ENCODE measurements at regions not wholly inside any gene's neighbourhood (a gene's known extent, or its start where the extent isn't known, plus 50 kb on each side); places are given as distances from the start of the nearest gene placed in this dataset.
"Not testable (repeated sequence)": the region's sequence is repeated elsewhere in the genome, so short reads cannot be mapped to it uniquely, and the experiment has no call there.

DNA sequence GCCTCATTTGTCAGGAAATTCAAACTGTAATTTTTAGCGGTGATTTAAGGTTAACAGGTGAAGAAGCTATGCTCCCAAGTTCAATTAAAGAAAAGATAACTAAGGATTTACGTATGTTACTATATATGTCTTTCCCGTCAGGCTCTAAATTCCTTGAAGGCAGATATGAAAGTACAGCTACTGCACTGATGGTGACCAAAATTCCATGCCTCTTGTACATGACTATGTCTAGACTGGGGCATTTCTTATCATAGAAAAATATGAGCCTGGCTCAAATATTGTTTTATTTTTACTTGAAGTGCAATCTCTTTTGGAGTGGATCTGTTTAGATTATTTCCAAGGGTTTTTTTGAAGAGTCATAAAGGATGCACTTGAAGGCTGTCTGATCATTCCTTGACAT, 647.1 kb upstream of the KCNMB2 start:
- DNase-seq: no peak

DNA sequence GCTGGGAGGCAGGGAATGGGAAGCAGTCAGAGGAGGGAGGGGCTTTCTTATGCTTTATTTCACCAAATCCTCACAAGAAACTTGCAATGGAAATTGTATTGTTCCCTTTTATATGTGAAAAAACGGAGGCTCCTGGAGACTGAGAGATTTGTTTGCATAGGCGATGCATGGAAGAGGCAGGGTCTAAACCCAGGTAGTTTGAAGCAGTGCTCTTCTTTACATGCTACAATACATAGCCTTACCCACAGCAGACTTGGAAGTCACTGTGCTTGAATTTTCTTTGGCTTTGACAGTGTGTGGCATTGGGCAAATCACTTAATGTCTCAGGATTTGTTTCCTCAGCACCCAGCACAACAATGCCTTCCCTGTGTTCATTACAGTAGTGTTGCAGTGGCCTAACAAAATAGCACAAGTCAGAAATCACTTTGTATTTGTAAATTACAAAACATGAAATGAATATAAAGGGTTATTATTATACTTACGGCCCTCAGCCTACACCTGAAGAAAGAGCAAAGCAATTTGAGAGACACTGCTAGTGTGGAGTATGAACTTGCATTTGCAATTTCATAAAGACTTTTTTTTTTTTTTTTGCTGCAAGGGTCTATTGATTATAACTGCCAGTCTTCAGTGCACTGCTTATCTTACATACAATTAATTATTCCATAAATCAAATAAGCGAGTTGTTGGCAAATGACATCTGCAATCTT, 646.4 kb upstream of the KCNMB2 start:
- DNase-seq: no peak

DNA sequence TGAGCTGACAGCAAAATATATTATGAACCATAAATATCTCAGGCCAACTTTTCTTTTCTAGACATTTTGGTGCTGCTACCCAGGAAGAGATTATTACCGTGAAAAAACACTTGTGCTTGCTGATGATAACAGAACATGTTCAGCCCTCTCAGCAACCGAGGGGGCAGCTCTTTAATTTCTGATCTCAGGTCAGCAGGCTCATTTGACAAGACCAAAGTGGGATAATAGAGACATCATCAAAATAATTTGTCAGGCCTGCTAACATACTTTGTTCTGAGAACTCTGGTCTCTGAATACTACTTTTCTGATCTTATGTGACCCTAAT, 645.9 kb upstream of the KCNMB2 start:
- no peak for DNase-seq

DNA sequence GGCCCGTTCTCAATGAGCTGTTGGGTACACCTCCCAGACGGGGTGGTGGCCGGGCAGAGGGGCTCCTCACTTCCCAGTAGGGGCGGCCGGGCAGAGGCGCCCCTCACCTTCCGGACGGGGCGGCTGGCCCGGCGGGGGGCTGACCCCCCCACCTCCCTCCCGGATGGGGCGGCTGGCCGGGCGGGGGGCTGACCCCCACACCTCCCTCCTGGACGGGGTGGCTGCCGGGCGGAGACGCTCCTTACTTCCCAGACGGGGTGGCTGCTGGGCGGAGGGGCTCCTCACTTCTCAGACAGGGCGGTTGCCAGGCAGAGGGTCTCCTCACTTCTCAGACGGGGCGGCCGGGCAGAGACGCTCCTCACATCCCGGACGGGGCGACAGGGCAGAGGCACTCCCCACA, 644.7 kb upstream of the KCNMB2 start:
- DNase-seq: not testable (repeated sequence)

DNA sequence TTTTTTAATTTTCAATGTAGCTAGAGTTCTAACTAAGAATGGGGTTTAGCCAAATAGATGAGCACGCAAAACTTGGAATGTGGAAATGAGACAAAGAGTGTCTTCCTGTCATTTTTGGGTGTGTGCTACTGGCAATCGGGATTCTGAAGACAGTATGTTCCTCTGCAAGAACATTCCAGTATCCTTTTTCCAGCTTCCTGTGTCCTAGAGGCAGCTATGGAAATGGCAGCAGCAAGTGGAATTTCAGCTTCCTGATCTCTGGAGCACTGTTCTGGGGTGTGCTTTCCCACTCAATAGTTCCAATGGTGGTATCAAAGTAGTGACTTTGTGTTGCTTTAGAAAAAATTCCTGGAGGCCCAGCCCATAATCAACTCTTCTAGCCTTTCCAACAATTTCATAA, 642.9 kb upstream of the KCNMB2 start:
- DNase-seq: no peak

DNA sequence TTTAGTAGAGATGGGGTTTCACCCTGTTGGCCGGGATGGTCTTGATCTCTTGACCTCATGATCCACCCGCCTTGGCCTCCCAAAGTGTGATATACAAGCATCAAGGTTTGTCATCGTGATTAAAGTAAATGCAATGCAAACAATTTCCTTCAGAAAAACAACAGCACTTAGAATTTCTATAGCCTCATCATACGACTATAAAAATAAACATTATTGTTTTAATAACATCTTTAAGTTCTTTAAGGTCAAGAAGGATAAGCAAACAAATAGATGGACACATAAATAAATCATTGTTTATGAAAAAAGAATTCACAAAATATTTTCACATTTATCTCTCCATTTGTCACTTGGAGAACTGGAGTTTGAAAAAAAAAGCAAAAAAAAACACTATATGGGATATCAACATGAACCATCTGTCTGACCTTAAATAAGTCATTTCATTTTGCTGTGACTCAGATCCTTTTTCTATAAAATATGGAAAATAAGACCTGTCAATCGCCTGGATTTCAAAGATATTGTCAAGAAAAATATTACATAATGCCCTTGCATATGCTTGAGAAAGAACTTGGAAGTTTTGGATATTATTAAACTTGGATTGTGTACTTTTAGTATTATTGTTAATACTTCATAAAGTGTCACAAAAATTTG, 642.0 kb upstream of the KCNMB2 start:
- no peak for DNase-seq

DNA sequence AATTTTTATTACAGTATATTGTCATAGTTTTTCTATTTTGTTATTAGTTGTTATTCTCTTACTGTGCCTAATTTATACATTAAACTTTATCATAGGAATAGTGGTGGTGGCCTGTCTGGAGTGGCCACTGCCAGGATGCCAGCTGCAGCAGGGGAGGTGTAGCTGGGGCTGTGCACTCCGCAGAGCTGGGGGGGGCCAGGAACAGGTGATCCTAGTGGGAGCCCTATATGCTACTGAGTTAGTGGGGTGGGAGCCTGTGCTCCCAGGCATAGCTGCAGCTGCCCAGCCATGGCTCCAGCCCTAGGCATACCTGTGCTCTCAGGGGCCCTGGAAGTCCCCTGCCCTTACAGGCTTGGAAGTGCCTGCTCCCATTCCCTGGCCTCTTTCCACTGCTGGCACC, 638.1 kb upstream of the KCNMB2 start:
- DNase-seq: no peak

DNA sequence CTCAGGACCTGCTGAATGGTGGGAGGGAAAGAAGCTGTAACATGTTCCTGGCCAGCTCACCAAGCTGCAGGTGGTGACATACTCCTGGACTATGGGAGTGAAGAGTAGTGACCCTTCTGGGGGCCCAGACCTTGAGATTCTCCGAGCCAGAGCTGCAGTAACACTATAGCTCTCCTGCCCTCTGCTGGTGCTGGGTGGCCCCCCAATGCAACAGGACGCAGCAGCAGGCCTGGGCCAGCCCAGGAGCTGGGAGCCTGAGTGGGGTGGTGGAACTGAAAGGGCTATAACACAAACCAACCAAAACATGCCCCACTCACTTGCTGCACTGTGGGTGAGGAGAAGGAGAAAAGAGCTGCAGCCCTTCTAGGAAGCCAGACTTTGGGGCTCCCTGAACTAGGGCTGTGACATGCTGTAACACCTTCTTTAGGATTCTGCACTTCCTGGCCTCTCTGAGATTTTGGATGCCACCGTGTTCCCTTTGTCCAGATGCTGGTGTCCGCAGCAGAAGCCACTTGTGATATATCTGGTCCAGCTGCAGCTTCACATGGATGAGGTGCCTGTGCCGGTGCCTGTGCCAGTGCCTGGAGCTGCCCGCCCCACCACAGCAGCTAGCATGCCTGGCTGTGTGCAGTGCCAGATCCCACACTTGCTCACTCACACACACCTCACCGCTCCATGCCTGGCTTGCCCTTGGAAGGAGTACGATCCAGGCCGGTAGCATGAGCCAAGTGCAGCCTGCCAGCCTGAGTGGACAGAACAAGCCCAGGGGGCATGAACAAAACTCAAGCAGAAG, 636.8 kb upstream of the KCNMB2 start:
- DNase-seq: no peak

DNA sequence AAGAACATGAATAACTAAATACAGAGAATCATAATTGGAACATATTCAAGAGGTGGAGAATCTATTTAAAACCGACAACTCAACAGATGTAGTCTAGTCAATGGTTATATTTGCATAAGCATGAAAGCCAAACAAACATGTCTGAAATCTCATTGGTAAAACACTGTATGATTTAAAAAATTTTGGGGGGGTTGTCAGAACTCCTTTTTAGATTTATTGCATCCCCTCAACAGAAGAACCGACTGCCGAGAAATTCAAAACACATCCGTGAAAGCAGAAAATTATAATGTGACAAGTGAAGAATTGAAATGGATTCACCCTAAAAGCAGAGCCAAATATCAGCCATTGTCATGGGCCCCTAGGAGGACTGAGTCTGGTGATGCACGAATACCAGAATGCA, 633.4 kb upstream of the KCNMB2 start:
- DNase-seq: no peak

DNA sequence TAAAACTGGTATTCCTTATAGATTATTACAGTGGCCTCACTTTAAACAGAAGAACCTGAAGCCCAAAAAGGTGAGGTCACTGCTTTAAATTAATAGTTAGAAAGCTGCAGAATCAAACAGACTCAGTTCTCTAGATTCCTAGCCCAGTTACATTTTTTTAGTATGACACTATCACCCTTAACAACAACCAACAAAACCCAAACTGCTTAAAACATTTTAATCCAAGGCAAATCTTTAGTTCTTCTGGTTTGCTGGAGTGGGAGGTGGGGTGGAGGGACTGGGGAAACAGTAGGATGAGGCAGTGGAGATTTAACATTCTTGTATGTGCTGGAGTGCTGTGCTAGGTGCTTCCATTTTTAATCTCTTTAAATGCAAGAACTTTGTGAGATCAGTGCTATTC, 631.6 kb upstream of the KCNMB2 start:
- DNase-seq: no peak

DNA sequence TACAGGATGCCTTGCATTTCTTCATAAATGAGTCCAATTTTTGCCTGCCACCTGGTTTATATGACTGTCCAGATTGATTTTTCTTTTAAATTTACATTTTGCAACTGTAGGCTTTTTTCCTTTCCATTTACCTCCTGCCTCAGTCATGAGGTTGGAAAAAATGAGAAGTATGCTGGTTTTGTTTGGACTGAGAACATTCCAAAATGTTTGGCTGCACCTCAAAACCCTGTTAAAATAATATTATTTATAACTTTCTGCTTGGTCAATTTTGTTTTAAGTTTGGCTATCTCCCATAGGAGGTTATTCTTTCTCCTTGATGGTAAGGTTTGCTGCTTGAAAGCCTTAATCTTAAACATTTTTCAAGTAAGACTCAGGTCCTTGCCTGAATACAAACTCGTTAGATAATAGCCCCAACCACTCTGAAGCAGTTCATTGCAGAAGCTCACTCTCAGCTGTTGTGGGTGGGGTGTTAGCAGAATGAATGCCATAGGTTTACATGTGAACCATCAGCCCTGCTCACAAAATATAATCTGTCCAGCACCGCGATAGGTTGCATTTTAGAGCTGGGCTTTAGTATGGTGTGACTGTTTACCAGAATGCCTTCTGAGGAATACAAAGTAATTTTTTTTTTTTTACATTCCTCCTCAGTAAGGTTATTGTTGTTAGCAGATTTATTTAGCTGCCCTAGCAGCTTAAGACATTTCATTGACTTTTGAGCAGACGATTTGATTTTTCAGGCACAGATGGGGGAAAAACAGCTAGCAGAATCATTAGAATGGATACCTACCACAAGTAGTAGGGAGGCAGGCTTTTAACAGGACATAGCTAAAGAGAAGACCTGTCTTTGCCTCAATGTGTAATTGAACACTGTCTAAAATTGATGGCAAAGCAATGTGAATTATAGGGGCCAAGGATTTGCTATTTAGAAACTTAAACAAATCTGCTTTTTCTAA, 630.8 kb upstream of the KCNMB2 start:
- no peak for DNase-seq

DNA sequence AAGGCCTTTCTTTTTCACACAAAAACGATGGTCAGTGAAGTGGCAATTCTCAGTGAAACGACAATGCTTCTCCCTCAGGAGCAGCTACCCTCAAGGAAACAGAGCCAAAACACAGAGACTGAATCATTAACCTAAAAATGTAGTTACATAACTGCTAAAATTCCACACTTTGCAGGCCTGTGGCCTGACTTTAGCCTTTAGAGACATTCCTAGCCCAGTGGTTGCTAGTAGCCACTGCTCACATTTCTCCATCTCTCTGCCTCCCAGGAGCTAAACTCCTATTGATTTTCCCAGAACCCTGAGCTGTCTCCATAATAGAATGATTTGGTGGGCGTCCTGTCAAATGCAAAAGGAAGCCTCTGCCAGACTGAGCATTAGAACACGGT, 630.1 kb upstream of the KCNMB2 start:
- DNase-seq: no peak

DNA sequence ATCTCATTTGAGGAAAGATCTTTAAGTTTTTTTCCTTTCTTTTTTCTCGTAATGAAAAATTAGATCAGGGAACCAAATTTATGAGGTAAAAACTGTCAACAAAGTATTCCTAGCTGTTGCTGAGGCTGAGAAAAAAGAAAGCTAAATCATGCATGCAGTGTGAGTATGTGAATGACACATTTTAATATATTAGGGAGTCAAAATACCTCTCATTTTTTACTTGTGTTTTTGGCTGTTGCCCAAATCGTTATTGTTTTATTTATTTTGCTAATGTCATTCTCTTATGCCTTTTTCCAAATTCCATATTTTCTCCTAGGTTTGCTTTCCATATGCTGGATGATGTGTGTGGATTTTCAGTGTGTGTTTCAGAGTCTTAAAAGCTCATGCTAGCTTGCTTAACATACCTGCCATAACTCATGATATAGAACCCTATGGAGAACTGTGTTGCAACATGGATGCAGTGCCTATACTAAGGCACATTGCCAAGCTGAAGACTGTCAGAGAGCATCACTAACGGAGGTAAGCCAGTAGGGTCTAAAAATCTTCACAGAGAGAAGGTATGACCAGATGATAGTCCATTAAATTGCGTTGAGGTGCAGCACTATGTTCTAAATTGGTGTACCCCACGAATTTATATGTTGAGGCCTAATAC, 629.5 kb upstream of the KCNMB2 start:
- DNase-seq: no peak

DNA sequence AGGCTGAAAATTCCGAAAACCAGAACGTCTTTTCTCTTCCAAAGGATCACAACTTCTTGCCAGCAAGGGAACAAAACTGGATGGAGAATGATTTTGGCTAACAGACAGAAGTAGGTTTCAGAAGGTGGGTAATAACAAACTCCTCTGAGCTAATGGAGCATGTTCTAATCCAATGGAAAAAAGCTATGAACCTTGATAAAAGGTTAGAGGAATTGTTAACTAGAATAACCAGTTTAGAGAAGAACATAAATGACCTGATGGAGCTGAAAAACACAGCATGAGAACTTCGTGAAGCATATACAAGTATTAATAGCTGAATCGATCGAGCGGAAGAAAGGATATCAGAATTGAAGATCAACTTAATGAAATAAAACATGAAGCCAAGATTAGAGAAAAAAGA, 626.7 kb upstream of the KCNMB2 start:
- DNase-seq: not testable (repeated sequence)

DNA sequence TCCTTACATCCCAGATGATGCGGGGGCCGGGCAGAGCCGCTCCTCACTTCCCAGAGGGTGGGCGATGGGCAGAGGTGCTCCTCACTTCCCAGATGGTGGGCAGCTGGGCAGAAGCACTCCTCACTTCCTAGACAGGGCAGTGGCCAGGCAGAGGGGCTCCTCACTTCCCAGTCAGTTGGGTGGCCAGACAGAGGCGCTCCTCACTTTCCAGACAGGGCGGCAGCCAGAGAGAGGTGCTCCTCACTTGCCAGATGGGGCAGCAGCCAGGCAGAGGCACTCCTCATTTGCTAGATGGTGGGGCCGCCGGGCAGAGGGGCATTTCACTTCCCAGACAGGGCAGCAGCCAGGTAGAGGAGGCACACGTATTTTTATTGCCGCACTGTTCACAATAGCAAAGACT, 622.0 kb upstream of the KCNMB2 start:
- no peak for DNase-seq

DNA sequence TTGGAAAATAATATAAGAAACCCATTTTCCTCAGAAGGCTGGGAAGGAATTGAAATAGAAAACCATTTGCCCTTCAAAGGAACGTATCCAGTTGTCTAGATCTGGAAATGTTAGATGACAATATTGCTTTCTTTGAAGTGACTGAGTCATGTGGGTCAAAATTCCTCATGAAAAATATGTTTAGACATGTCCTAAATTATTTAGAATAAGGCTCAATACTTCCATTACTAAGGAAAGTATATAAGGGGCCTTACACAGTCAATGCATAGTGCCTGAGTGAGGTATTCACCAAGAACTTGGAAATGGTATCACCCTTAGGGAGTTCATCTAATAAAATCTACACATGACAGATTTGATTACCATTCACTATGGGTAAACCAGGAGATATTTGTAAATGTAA, 619.8 kb upstream of the KCNMB2 start:
- no peak for DNase-seq

DNA sequence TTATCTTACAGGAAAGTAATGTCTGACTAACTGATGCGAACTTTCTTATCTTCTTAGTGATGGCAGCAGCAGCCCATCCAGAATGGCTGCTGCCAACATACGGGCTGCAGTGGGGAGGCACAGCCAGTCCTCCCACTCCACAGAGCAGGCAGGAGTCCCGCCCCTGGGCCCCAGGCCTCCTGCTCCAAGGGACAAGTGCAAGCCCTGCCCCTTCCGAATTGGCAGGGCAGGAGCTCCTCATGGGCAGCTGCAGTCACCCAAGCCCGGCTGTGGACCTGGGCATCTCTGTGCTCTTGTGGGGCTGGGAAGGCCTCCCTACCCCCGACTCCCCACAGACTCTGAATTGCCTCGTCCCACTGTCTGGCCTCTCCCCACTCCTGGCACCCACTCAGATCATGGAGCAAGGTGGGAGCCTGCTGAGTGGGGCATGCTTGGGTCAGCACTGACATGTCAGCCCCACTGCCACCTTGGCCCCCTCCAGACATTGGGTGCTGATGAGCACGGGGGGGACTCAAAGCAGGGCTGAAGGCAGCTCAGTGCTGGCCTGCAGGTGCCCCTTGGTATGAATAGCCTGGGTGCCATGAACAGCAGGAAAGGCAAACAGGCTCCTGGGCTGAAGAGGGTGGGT, 618.9 kb upstream of the KCNMB2 start:
- no peak for DNase-seq

DNA sequence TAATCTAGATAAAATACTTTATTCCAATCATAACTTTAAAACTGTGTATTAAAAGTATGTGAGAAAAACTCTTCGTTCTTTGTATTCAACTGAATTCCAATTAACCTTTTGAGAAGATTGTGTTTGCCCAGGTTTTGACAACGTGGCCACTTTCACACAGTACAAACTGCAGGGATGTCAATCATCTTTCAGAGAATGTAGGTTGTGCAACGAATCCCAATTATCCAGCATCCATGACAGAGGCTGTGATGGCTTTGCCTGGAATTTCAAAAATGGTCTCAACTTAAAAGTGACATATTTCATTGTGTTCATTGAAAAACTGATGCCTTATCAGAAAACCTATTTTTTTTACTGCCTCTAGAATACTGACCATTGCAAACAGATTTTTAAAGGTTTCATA, 615.1 kb upstream of the KCNMB2 start:
- no peak for DNase-seq

DNA sequence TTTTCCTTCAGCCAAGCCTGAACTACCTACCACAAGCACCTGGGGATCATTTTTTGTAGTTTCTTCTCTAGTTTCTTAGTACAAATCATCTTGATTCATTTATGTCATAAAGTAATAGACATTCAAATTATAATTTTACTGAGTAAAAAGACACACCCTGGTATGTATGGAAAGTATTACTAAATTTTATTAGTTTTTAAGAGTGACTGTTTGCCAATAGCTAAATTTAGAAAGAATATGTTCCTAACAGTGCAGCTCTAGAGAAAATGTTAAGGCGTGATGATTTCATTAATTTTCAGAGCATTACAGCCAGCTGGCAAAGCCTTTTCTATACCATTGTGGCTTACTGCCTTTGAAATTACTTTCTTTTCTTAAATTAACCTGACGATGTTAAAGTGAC, 612.0 kb upstream of the KCNMB2 start:
- no peak for DNase-seq

DNA sequence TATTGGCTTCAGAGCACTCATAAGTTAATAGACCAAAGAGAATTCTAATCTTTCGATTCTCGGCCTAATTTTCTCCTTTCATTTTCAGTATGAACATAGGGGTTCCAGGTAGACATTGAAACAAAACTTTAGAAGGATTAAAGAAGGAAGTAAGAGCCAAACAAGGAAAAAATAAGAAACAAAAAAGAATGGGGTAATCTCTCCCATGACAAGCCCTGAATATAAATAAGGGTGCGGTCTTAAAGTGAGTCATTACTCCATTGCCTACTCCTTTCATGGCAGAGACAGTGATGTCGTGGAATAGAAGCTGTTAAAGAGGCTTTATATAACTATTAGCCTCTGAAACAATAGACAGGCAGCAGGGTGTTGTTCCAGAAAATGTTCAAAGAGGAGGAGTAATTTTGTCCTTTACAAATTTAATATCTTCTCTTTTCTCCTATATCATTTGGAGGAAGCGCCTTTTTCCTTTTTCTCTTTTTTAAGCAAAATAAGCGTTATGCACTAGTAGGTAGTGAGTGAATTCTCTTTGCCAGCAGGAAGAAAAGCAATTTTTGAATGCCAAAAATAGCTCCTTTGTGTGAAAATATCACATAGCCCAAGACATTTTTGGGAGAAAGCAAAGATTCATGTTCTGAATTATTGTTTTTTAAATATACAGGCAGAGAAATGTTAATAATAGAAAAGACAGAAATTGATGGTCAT, 607.9 kb upstream of the KCNMB2 start:
- DNase-seq: no peak

DNA sequence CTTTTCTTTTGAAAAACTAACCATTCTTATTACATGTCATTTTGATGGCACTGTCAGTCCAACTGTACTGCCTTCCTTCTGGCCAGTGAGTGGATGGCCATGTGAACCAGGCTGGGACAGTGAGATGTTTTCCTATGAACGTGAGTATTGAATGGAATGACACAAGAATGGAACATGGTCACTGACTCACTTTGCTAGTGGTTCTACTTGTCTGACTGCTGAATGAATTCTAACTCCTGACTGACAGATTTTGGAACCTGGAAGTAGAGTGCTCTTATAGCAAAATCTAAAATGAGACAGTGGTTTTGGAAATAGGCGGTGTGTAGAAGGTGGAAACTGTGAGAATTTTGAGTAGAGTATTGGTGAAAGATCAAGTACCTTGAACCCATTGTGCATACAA, 606.9 kb upstream of the KCNMB2 start:
- DNase-seq: no peak

DNA sequence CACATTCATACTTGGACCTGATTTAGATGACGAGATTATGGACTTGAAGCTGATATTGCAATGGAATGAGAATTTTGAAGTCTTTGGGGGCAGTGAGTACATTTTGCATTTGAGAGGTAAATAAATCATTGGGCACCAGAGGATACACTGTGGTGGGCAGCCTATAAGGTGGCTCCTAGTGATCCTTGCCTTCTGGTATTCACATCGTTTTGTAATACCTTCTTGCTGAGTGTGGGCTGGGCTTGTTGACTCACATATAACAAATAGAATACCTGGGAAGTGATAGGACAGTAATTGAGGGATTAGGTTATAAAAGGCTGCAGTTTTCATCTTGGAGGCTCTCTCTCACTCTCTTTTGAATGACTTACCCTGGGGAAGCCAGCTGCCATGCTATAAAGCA, 605.5 kb upstream of the KCNMB2 start:
- DNase-seq: no peak
